ENCODE measurements at regions not wholly inside any gene's neighbourhood (a gene's known extent, or its start where the extent isn't known, plus 50 kb on each side); places are given as distances from the start of the nearest gene placed in this dataset.

DNA sequence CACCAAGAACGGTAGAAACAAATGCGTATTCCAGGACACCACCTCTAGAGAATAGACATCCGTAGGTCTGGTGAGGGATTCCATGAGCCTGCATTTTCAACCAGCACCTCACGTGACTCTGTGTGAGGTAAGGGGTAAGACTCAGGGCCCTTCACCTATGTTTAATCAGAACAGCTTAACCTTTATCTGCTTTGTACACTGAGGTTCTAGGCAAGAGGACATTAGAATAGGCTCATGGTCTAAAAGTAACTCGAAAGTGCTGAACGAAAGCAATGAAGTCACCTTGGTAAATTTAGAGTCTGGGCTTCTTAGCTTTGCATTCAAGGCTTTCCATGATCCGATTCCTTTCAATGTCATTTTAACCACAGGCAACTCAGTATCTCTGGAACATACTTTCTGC is 270.5 kb upstream of the CADM1 start:
- TF ChIP-seq EZH2 (IDR thresholded peaks at IDR 0.05) (no peak), EZH2phosphoT487 (IDR thresholded peaks at IDR 0.05) (no peak)
- TF ChIP-seq, protein P1, sequence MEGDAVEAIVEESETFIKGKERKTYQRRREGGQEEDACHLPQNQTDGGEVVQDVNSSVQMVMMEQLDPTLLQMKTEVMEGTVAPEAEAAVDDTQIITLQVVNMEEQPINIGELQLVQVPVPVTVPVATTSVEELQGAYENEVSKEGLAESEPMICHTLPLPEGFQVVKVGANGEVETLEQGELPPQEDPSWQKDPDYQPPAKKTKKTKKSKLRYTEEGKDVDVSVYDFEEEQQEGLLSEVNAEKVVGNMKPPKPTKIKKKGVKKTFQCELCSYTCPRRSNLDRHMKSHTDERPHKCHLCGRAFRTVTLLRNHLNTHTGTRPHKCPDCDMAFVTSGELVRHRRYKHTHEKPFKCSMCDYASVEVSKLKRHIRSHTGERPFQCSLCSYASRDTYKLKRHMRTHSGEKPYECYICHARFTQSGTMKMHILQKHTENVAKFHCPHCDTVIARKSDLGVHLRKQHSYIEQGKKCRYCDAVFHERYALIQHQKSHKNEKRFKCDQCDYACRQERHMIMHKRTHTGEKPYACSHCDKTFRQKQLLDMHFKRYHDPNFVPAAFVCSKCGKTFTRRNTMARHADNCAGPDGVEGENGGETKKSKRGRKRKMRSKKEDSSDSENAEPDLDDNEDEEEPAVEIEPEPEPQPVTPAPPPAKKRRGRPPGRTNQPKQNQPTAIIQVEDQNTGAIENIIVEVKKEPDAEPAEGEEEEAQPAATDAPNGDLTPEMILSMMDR (IDR thresholded peaks at IDR 0.05) = no peak
